ENCODE measurements at regions not wholly inside any gene's neighbourhood (a gene's known extent, or its start where the extent isn't known, plus 50 kb on each side); places are given as distances from the start of the nearest gene placed in this dataset.

DNA sequence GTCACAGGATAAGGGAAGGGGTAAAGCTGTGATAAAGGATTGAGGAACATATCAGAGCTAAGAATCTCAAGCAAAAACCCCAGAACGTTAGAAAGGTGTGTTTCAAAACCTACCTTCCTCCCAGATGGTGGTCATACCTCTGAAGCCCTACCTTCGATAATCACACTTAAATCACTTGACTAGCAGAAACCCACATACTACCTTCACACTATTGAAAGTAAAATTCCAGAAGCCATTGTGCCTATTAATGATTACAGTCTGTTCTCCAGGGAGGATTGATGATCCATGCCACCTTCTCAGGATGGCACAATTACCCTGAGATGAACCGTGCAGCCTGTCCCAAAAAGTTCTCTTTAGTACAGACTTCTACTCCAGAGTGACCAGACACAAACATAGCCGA is 72.3 kb upstream of the SOX4 start:
- Histone ChIP-seq H3K27ac (ENCODE audit: low read depth in 2 of 2, low read length in 2 of 2) (no peak overlapping the region), H3K9ac (ENCODE audit: low read depth in 1 of 2, low read length in 2 of 2) (no peak overlapping the region), H3K4me3 (ENCODE audit: low read length in 2 of 2) (no peak overlapping the region), H3K36me3 (ENCODE audit: control insufficient read depth in 2 of 2, insufficient read depth in 2 of 2, low read length in 2 of 2) (no peaks in the 10 kb centered on the region), H3K4me1 (ENCODE audit: control insufficient read depth in 2 of 2, insufficient read depth in 2 of 2, low read length in 2 of 2) (no peaks in the 10 kb centered on the region), H3K9me3 (ENCODE audit: control insufficient read depth in 2 of 2, low read length in 2 of 2) (no peaks in the 10 kb centered on the region), H3K27me3 (ENCODE audit: control insufficient read depth in 2 of 2, insufficient read depth in 2 of 2, low read length in 2 of 2) (no peaks in the 10 kb centered on the region)

GRCh38 chr6:21522143-21522747 is 71.3 kb upstream of the SOX4 start:
- Histone ChIP-seq H3K27ac (ENCODE audit: low read depth in 2 of 2, low read length in 2 of 2) (no peak overlapping the region), H3K4me3 (ENCODE audit: low read length in 2 of 2) (no peak overlapping the region), H3K9ac (ENCODE audit: low read depth in 1 of 2, low read length in 2 of 2) (no peak overlapping the region), H3K36me3 (ENCODE audit: control insufficient read depth in 2 of 2, insufficient read depth in 2 of 2, low read length in 2 of 2) (no peaks in the 10 kb centered on the region), H3K27me3 (ENCODE audit: control insufficient read depth in 2 of 2, insufficient read depth in 2 of 2, low read length in 2 of 2) (no peaks in the 10 kb centered on the region), H3K4me1 (ENCODE audit: control insufficient read depth in 2 of 2, insufficient read depth in 2 of 2, low read length in 2 of 2) (no peaks in the 10 kb centered on the region), H3K9me3 (ENCODE audit: control insufficient read depth in 2 of 2, low read length in 2 of 2) (no peaks in the 10 kb centered on the region)

DNA sequence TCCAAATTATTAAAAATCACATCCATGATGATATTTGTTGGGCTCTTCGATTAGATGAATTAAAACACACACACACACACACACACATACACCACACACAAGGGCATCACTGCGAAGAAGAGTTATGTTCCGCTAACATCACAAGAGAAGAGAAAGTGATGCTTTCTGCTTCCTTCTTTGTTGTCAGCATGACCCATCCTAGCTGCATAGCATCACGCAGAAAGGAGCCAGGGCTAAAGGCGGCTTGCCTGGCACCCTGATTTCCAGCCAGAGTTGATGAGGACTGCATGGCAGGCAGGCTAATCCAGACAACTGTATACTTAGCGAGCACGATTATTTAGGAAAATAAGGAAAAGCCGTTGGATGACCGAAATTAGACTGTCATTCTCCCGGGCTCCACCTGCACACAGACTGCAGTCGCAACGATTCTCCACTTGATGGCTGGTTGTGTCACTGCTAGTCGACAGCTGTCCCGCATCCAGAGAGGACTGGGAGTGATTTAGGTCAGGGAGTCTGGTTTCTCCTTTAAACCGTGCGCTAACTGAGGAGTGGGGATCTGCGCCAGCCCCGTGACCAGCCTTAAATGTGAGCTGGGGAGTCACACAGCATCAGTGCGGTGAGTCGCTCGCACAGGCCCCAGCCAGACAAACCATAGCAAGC is 70.6 kb upstream of the SOX4 start:
- Histone ChIP-seq H3K9me3 (ENCODE audit: control insufficient read depth in 2 of 2, low read length in 2 of 2) (no peaks in the 10 kb centered on the region), H3K27me3 (ENCODE audit: control insufficient read depth in 2 of 2, insufficient read depth in 2 of 2, low read length in 2 of 2) (no peaks in the 10 kb centered on the region), H3K4me3 (ENCODE audit: low read length in 2 of 2) (no peak overlapping the region), H3K36me3 (ENCODE audit: control insufficient read depth in 2 of 2, insufficient read depth in 2 of 2, low read length in 2 of 2) (no peaks in the 10 kb centered on the region), H3K4me1 (ENCODE audit: control insufficient read depth in 2 of 2, insufficient read depth in 2 of 2, low read length in 2 of 2) (no peaks in the 10 kb centered on the region), H3K9ac (ENCODE audit: low read depth in 1 of 2, low read length in 2 of 2) (no peak overlapping the region), H3K27ac (ENCODE audit: low read depth in 2 of 2, low read length in 2 of 2) (no peak overlapping the region)

- no peak overlapping the region for H3K4me3 ChIP-seq (ENCODE audit: low read length in 2 of 2)
- H3K27me3 ChIP-seq (ENCODE audit: control insufficient read depth in 2 of 2, insufficient read depth in 2 of 2, low read length in 2 of 2) = no peaks in the 10 kb centered on the region
- no peak overlapping the region for H3K9ac ChIP-seq (ENCODE audit: low read depth in 1 of 2, low read length in 2 of 2)
- H3K36me3 ChIP-seq (ENCODE audit: control insufficient read depth in 2 of 2, insufficient read depth in 2 of 2, low read length in 2 of 2) = no peaks in the 10 kb centered on the region
- no peaks in the 10 kb centered on the region for H3K4me1 ChIP-seq (ENCODE audit: control insufficient read depth in 2 of 2, insufficient read depth in 2 of 2, low read length in 2 of 2)
- H3K9me3 ChIP-seq (ENCODE audit: control insufficient read depth in 2 of 2, low read length in 2 of 2) = no peaks in the 10 kb centered on the region
- H3K27ac ChIP-seq (ENCODE audit: low read depth in 2 of 2, low read length in 2 of 2) = no peak overlapping the region
Measured at GRCh38 chr6:21523652-21524051, 69.9 kb upstream of the SOX4 start.

DNA sequence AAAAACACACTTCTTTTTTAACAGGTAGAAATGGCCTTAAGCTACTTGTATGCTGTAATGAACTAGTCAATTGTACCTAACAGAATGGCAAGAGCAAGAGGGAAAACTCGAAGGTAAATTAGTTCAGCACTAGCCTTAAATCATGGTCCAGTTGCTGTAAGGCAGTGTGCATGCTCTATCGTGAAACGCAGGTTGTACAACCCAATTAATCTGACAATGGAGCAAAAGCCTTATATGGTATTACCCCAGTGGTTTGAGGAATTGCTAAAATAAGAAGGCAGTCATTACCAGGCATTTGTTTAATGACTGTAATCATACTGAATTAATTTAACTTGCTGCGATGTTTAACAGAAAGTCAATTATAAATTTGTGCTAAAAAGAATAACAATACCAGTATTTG is 69.3 kb upstream of the SOX4 start:
- Histone ChIP-seq H3K4me3 (ENCODE audit: low read length in 2 of 2) (no peak overlapping the region), H3K9me3 (ENCODE audit: control insufficient read depth in 2 of 2, low read length in 2 of 2) (no peaks in the 10 kb centered on the region), H3K4me1 (ENCODE audit: control insufficient read depth in 2 of 2, insufficient read depth in 2 of 2, low read length in 2 of 2) (no peaks in the 10 kb centered on the region), H3K27me3 (ENCODE audit: control insufficient read depth in 2 of 2, insufficient read depth in 2 of 2, low read length in 2 of 2) (no peaks in the 10 kb centered on the region), H3K9ac (ENCODE audit: low read depth in 1 of 2, low read length in 2 of 2) (no peak overlapping the region), H3K27ac (ENCODE audit: low read depth in 2 of 2, low read length in 2 of 2) (no peak overlapping the region), H3K36me3 (ENCODE audit: control insufficient read depth in 2 of 2, insufficient read depth in 2 of 2, low read length in 2 of 2) (no peaks in the 10 kb centered on the region)

- no peaks in the 10 kb centered on the region for H3K27me3 ChIP-seq (ENCODE audit: control insufficient read depth in 2 of 2, insufficient read depth in 2 of 2, low read length in 2 of 2)
- no peak overlapping the region for H3K27ac ChIP-seq (ENCODE audit: low read depth in 2 of 2, low read length in 2 of 2)
- no peaks in the 10 kb centered on the region for H3K4me1 ChIP-seq (ENCODE audit: control insufficient read depth in 2 of 2, insufficient read depth in 2 of 2, low read length in 2 of 2)
- no peak overlapping the region for H3K4me3 ChIP-seq (ENCODE audit: low read length in 2 of 2)
- H3K36me3 ChIP-seq (ENCODE audit: control insufficient read depth in 2 of 2, insufficient read depth in 2 of 2, low read length in 2 of 2) = no peaks in the 10 kb centered on the region
- no peaks in the 10 kb centered on the region for H3K9me3 ChIP-seq (ENCODE audit: control insufficient read depth in 2 of 2, low read length in 2 of 2)
- H3K9ac ChIP-seq (ENCODE audit: low read depth in 1 of 2, low read length in 2 of 2) = no peak overlapping the region
Measured at GRCh38 chr6:21526974-21527373, 66.6 kb upstream of the SOX4 start.

DNA sequence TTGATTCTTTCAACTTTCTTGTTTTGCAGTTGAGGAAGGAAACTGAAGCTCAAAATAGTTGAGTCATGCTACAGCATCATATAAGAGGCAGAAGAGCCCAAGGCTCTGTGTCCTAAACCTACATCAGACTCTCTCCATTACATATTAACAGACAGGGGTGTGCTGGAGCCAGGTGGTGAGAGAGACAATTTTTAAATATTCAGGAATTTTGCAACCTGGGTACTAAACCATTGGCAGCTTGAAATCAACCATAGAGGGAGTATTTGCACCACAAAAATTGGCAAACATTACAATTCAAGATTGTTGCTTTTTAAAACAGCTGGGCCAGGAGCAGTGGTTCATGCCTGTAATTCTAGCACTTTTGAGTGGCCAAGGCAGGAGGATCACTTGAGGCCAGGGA is 65.8 kb upstream of the SOX4 start:
- Histone ChIP-seq H3K27ac (ENCODE audit: low read depth in 2 of 2, low read length in 2 of 2) (no peak overlapping the region), H3K9me3 (ENCODE audit: control insufficient read depth in 2 of 2, low read length in 2 of 2) (no peaks in the 10 kb centered on the region), H3K4me1 (ENCODE audit: control insufficient read depth in 2 of 2, insufficient read depth in 2 of 2, low read length in 2 of 2) (no peaks in the 10 kb centered on the region), H3K36me3 (ENCODE audit: control insufficient read depth in 2 of 2, insufficient read depth in 2 of 2, low read length in 2 of 2) (no peaks in the 10 kb centered on the region), H3K9ac (ENCODE audit: low read depth in 1 of 2, low read length in 2 of 2) (no peak overlapping the region), H3K27me3 (ENCODE audit: control insufficient read depth in 2 of 2, insufficient read depth in 2 of 2, low read length in 2 of 2) (no peaks in the 10 kb centered on the region), H3K4me3 (ENCODE audit: low read length in 2 of 2) (no peak overlapping the region)

GRCh38 chr6:21529431-21529830 is 64.1 kb upstream of the SOX4 start:
- no peak overlapping the region for H3K4me3 ChIP-seq (ENCODE audit: low read length in 2 of 2)
- no peaks in the 10 kb centered on the region for H3K4me1 ChIP-seq (ENCODE audit: control insufficient read depth in 2 of 2, insufficient read depth in 2 of 2, low read length in 2 of 2)
- no peak overlapping the region for H3K27ac ChIP-seq (ENCODE audit: low read depth in 2 of 2, low read length in 2 of 2)
- no peaks in the 10 kb centered on the region for H3K9me3 ChIP-seq (ENCODE audit: control insufficient read depth in 2 of 2, low read length in 2 of 2)
- no peaks in the 10 kb centered on the region for H3K36me3 ChIP-seq (ENCODE audit: control insufficient read depth in 2 of 2, insufficient read depth in 2 of 2, low read length in 2 of 2)
- no peak overlapping the region for H3K9ac ChIP-seq (ENCODE audit: low read depth in 1 of 2, low read length in 2 of 2)
- H3K27me3 ChIP-seq (ENCODE audit: control insufficient read depth in 2 of 2, insufficient read depth in 2 of 2, low read length in 2 of 2) = no peaks in the 10 kb centered on the region

- no peak overlapping the region for H3K27ac ChIP-seq (ENCODE audit: low read depth in 2 of 2, low read length in 2 of 2)
- H3K4me3 ChIP-seq (ENCODE audit: low read length in 2 of 2) = no peak overlapping the region
- peaks cover 0 to under 1% of the 10 kb centered on the region in 2 donors for H3K4me1 ChIP-seq (ENCODE audit: control insufficient read depth in 2 of 2, insufficient read depth in 2 of 2, low read length in 2 of 2)
- no peaks in the 10 kb centered on the region for H3K27me3 ChIP-seq (ENCODE audit: control insufficient read depth in 2 of 2, insufficient read depth in 2 of 2, low read length in 2 of 2)
- H3K9ac ChIP-seq (ENCODE audit: low read depth in 1 of 2, low read length in 2 of 2) = no peak overlapping the region
- H3K9me3 ChIP-seq (ENCODE audit: control insufficient read depth in 2 of 2, low read length in 2 of 2) = peaks cover 0 to under 1% of the 10 kb centered on the region in 2 donors
- no peaks in the 10 kb centered on the region for H3K36me3 ChIP-seq (ENCODE audit: control insufficient read depth in 2 of 2, insufficient read depth in 2 of 2, low read length in 2 of 2)
Measured at GRCh38 chr6:21531393-21531792, 62.2 kb upstream of the SOX4 start.

- H3K4me1 ChIP-seq (ENCODE audit: control insufficient read depth in 2 of 2, insufficient read depth in 2 of 2, low read length in 2 of 2) = peaks cover 2 to 3% of the 10 kb centered on the region in 2 donors
- H3K4me3 ChIP-seq (ENCODE audit: low read length in 2 of 2) = no peak overlapping the region
- H3K36me3 ChIP-seq (ENCODE audit: control insufficient read depth in 2 of 2, insufficient read depth in 2 of 2, low read length in 2 of 2) = no peaks in the 10 kb centered on the region
- H3K27ac ChIP-seq (ENCODE audit: low read depth in 2 of 2, low read length in 2 of 2) = no peak overlapping the region
- no peaks in the 10 kb centered on the region for H3K27me3 ChIP-seq (ENCODE audit: control insufficient read depth in 2 of 2, insufficient read depth in 2 of 2, low read length in 2 of 2)
- H3K9ac ChIP-seq (ENCODE audit: low read depth in 1 of 2, low read length in 2 of 2) = no peak overlapping the region
- H3K9me3 ChIP-seq (ENCODE audit: control insufficient read depth in 2 of 2, low read length in 2 of 2) = peaks cover 0 to 1% of the 10 kb centered on the region in 2 donors
Measured at GRCh38 chr6:21533678-21534077, 59.9 kb upstream of the SOX4 start.
